Natural killer cell (primary cell): ENCODE measurements at regions not wholly inside any gene's neighbourhood (a gene's known extent, or its start where the extent isn't known, plus 50 kb on each side); places are given as distances from the start of the nearest gene placed in this dataset.

Experiments used
- ATAC-seq, 3 donors: fragments of 150-1000 bp in 2 of 3; fragments of 200-7000 bp in 1 of 3; cut with Tn5 transposase; 1 replicate in 1 of 3; 2 replicates in 2 of 3; pipeline ENCODE4 v1.10.0; 2021; ENCODE audit warnings: mild to moderate bottlenecking in 2 of 3, moderate library complexity in 2 of 3
- DNase-seq, 2 donors: peaks; one replicate each; pipeline versions ENCODE4 v3.0.0 to v3.0.0-alpha.2; 2013 to 2021; ENCODE audit warnings: mixed read lengths in 1 of 2
- H3K27ac ChIP-seq: one replicate; pipeline ENCODE4 v1.5.1; 2013; ENCODE audit warnings: mild to moderate bottlenecking, low read length
- H3K27me3 ChIP-seq: one replicate; pipeline ENCODE4 v1.6.1; 2013; ENCODE audit warnings: low read length; ENCODE audit not compliant: control insufficient read depth, insufficient read depth
- H3K36me3 ChIP-seq: one replicate; pipeline ENCODE4 v1.6.1; 2013; ENCODE audit warnings: low read length; ENCODE audit not compliant: control insufficient read depth, insufficient read depth
- H3K4me1 ChIP-seq: one replicate; pipeline ENCODE4 v1.6.1; 2013; ENCODE audit warnings: low read length; ENCODE audit not compliant: control insufficient read depth, insufficient read depth
- H3K4me3 ChIP-seq: one replicate; pipeline ENCODE4 v1.5.1; 2013; ENCODE audit warnings: low read length
- H3K9me3 ChIP-seq: one replicate; pipeline ENCODE4 v1.6.1; 2013; ENCODE audit warnings: low read length; ENCODE audit not compliant: control insufficient read depth, insufficient read depth
- H3K27ac Mint-ChIP-seq, 2 donors: one replicate each; pipeline ENCODE4 v1.8.0; 2022; ENCODE audit warnings: mild to moderate bottlenecking in 2 of 2, mixed read lengths in 2 of 2, moderate library complexity in 1 of 2
- H3K27me3 Mint-ChIP-seq, 2 donors: one replicate each; pipeline ENCODE4 v1.8.0; 2022; ENCODE audit warnings: low read depth in 2 of 2, mixed read lengths in 2 of 2
- H3K36me3 Mint-ChIP-seq: one replicate; pipeline ENCODE4 v1.8.0; 2022; ENCODE audit warnings: mixed read lengths
- H3K4me1 Mint-ChIP-seq, 2 donors: one replicate each; pipeline ENCODE4 v1.8.0; 2022; ENCODE audit warnings: mixed read lengths in 2 of 2
- H3K4me3 Mint-ChIP-seq: one replicate; pipeline ENCODE4 v1.8.0; 2022; ENCODE audit warnings: mild to moderate bottlenecking, moderate library complexity, mixed read lengths
- H3K9me3 Mint-ChIP-seq, 2 donors: one replicate each; pipeline ENCODE4 v1.8.0; 2022; ENCODE audit warnings: mixed read lengths in 2 of 2
- CTCF ChIP-seq: fragments of 200-600 bp; IDR thresholded peaks from one replicate; pipeline ENCODE4 v1.8.0; 2022; ENCODE audit warnings: antibody characterized with exemption
- WGBS: methylation state at CpG from one replicate; pipeline ENCODE4 v1.1.7; 2013; ENCODE audit warnings: missing lambda C conversion rate; ENCODE audit not compliant: insufficient coverage; 5-methylcytosine and 5-hydroxymethylcytosine counted together
- intact Hi-C: fragments of 100-400 bp; cut with micrococcal nuclease; formaldehyde crosslinking; loops from one replicate; pipeline ENCODE4 v1.14.2; 2022

GRCh38 chr16:54687043-54687899 lies 243.4 kb upstream of the IRX5 start:
- intact Hi-C loops, result no loop called here
- WGBS, result 74% methylated on average over 8 of the region's 8 CpGs
- H3K4me1 Mint-ChIP-seq, result no peaks in the 10 kb centered on the region
- Histone ChIP-seq H3K27ac (no peak overlapping the region), H3K9me3 (no peaks in the 10 kb centered on the region), H3K27me3 (no peaks in the 10 kb centered on the region), H3K4me1 (no peaks in the 10 kb centered on the region), H3K36me3 (no peaks in the 10 kb centered on the region), H3K4me3 (no peak overlapping the region)
- H3K4me3 Mint-ChIP-seq, result no peak overlapping the region
- no peak overlapping the region for H3K27ac Mint-ChIP-seq
- DNase-seq, result no peak
- ATAC-seq, result no peak
- H3K36me3 Mint-ChIP-seq, result no peaks in the 10 kb centered on the region
- peaks cover 0 to 2% of the 10 kb centered on the region in 2 donors for H3K27me3 Mint-ChIP-seq
- no peak for TF ChIP-seq CTCF
- peaks cover 0 to 4% of the 10 kb centered on the region in 2 donors for H3K9me3 Mint-ChIP-seq

- ATAC-seq, result no peak
- H3K4me1 Mint-ChIP-seq, result no peaks in the 10 kb centered on the region
- H3K4me1 ChIP-seq, result no peaks in the 10 kb centered on the region
- TF ChIP-seq CTCF, result no peak
- no peaks in the 10 kb centered on the region for H3K9me3 ChIP-seq
- H3K27me3 ChIP-seq, result no peaks in the 10 kb centered on the region
- peaks cover 0 to 4% of the 10 kb centered on the region in 2 donors for H3K9me3 Mint-ChIP-seq
- no peak overlapping the region for H3K27ac ChIP-seq
- no peak for DNase-seq
- H3K27me3 Mint-ChIP-seq, result peaks cover 0 to 2% of the 10 kb centered on the region in 2 donors
- H3K4me3 Mint-ChIP-seq, result no peak overlapping the region
- H3K36me3 ChIP-seq, result no peaks in the 10 kb centered on the region
- intact Hi-C loops, result no loop called here
- H3K27ac Mint-ChIP-seq, result no peak overlapping the region
- no peak overlapping the region for H3K4me3 ChIP-seq
- H3K36me3 Mint-ChIP-seq, result no peaks in the 10 kb centered on the region
Measured at GRCh38 chr16:54685682-54686081, 245.0 kb upstream of the IRX5 start.

GRCh38 chr16:54679531-54679930 lies 251.1 kb upstream of the IRX5 start:
- Histone ChIP-seq H3K27ac (no peak overlapping the region), H3K9me3 (no peaks in the 10 kb centered on the region), H3K4me1 (no peaks in the 10 kb centered on the region), H3K4me3 (no peak overlapping the region), H3K27me3 (no peaks in the 10 kb centered on the region), H3K36me3 (no peaks in the 10 kb centered on the region)
- TF ChIP-seq CTCF, result no peak
- Mint-ChIP-seq H3K36me3 (no peaks in the 10 kb centered on the region), H3K4me1 (no peaks in the 10 kb centered on the region), H3K9me3 (peaks cover 0 to 3% of the 10 kb centered on the region in 2 donors), H3K27ac (no peak overlapping the region), H3K4me3 (no peak overlapping the region), H3K27me3 (peaks cover 0 to 2% of the 10 kb centered on the region in 2 donors)
- DNase-seq (no peak), ATAC-seq (no peak)
- 88% methylated on average over 4 of the region's 4 CpGs for WGBS
- intact Hi-C loops, result no loop called here
